ENCODE measurements at regions not wholly inside any gene's neighbourhood (a gene's known extent, or its start where the extent isn't known, plus 50 kb on each side); places are given as distances from the start of the nearest gene placed in this dataset.

- no peak for DNase-seq (ENCODE audit: low spot score)
- no peak overlapping the region for H3K14ac ChIP-seq (ENCODE audit: low read length)
- no peak overlapping the region for H2BK120ac ChIP-seq (ENCODE audit: low read depth, low read length)
- no peak overlapping the region for H3K4ac ChIP-seq (ENCODE audit: low read length)
- H3K27ac ChIP-seq (replicated peaks; ENCODE audit: low read length): no peak overlapping the region
- H2BK5ac ChIP-seq (ENCODE audit: low read length): no peak overlapping the region
- H3K4me1 ChIP-seq (ENCODE audit: control insufficient read depth in 2 of 2, insufficient read depth in 1 of 2, low read depth in 1 of 2, low read length in 2 of 2): peaks cover 4% of the 10 kb centered on the region in 2 donors
- H2BK12ac ChIP-seq (ENCODE audit: low read length): no peak overlapping the region
- H3K9me3 ChIP-seq (replicated peaks in 1 of 2; ENCODE audit: control insufficient read depth in 2 of 2, insufficient read depth in 1 of 2, low read depth in 1 of 2, low read length in 2 of 2): no peaks in the 10 kb centered on the region
- H2BK15ac ChIP-seq (ENCODE audit: low read length): no peak overlapping the region
- H3K79me1 ChIP-seq (ENCODE audit: low read depth, low read length): no peaks in the 10 kb centered on the region
- no peak overlapping the region for H3K23ac ChIP-seq (ENCODE audit: low read depth, low read length, poor library complexity)
- no peak overlapping the region for H3K9ac ChIP-seq (ENCODE audit: low read depth, low read length, poor library complexity)
- H3K27me3 ChIP-seq (ENCODE audit: control insufficient read depth in 3 of 3, insufficient read depth in 3 of 3, low read depth in 1 of 3, low read length in 3 of 3): no peaks in the 10 kb centered on the region
- no peak overlapping the region for H3K18ac ChIP-seq (ENCODE audit: low read length)
- no peak overlapping the region for H3K4me3 ChIP-seq (ENCODE audit: low read length in 2 of 2)
- no peak overlapping the region for H4K8ac ChIP-seq (ENCODE audit: low read depth, low read length)
- no peak overlapping the region for H3K4me2 ChIP-seq (ENCODE audit: insufficient read depth, low read length, poor library complexity, severe bottlenecking)
- H2AK5ac ChIP-seq (ENCODE audit: low read depth, low read length): no peak overlapping the region
- no peaks in the 10 kb centered on the region for H3K36me3 ChIP-seq (replicated peaks in 1 of 2; ENCODE audit: control insufficient read depth in 2 of 2, insufficient read depth in 2 of 2, low read length in 2 of 2)
- no CpG with 5 or more reads among the region's 1 CpG for WGBS, 2 donors (ENCODE audit: extremely low coverage in 2 of 2, insufficient read length in 2 of 2, insufficient replicate concordance in 1 of 2)
- H4K91ac ChIP-seq (ENCODE audit: low read depth, low read length, poor library complexity): no peak overlapping the region
- H2AFZ ChIP-seq (ENCODE audit: low read length): no peak overlapping the region
Observed at GRCh38 chr21:16773206-16773605, 739.6 kb upstream of the CXADR start.

GRCh38 chr21:16775076-16775475, 737.8 kb upstream of the CXADR start:
- H3K4ac ChIP-seq (ENCODE audit: low read length): no peak overlapping the region
- no peaks in the 10 kb centered on the region for H3K79me1 ChIP-seq (ENCODE audit: low read depth, low read length)
- H3K9me3 ChIP-seq (replicated peaks in 1 of 2; ENCODE audit: control insufficient read depth in 2 of 2, insufficient read depth in 1 of 2, low read depth in 1 of 2, low read length in 2 of 2): no peaks in the 10 kb centered on the region
- WGBS, 2 donors (ENCODE audit: extremely low coverage in 2 of 2, insufficient read length in 2 of 2, insufficient replicate concordance in 1 of 2): no CpG with 5 or more reads among the region's 5 CpGs
- peak overlapping the region; percentile 76 for H2AFZ ChIP-seq (ENCODE audit: low read length)
- H3K4me3 ChIP-seq (ENCODE audit: low read length in 2 of 2): no peak overlapping the region
- no peak overlapping the region for H2BK5ac ChIP-seq (ENCODE audit: low read length)
- no peak overlapping the region for H2BK12ac ChIP-seq (ENCODE audit: low read length)
- H4K91ac ChIP-seq (ENCODE audit: low read depth, low read length, poor library complexity): no peak overlapping the region
- peaks cover 4% of the 10 kb centered on the region in 2 donors for H3K4me1 ChIP-seq (ENCODE audit: control insufficient read depth in 2 of 2, insufficient read depth in 1 of 2, low read depth in 1 of 2, low read length in 2 of 2)
- no peak for DNase-seq (ENCODE audit: low spot score)
- H3K9ac ChIP-seq (ENCODE audit: low read depth, low read length, poor library complexity): no peak overlapping the region
- H3K27ac ChIP-seq (replicated peaks; ENCODE audit: low read length): no peak overlapping the region
- H3K36me3 ChIP-seq (replicated peaks in 1 of 2; ENCODE audit: control insufficient read depth in 2 of 2, insufficient read depth in 2 of 2, low read length in 2 of 2): no peaks in the 10 kb centered on the region
- H2BK120ac ChIP-seq (ENCODE audit: low read depth, low read length): no peak overlapping the region
- no peak overlapping the region for H2AK5ac ChIP-seq (ENCODE audit: low read depth, low read length)
- no peak overlapping the region for H3K4me2 ChIP-seq (ENCODE audit: insufficient read depth, low read length, poor library complexity, severe bottlenecking)
- no peaks in the 10 kb centered on the region for H3K27me3 ChIP-seq (ENCODE audit: control insufficient read depth in 3 of 3, insufficient read depth in 3 of 3, low read depth in 1 of 3, low read length in 3 of 3)
- H3K23ac ChIP-seq (ENCODE audit: low read depth, low read length, poor library complexity): no peak overlapping the region
- H3K18ac ChIP-seq (ENCODE audit: low read length): peak overlapping the region; percentile 65
- H2BK15ac ChIP-seq (ENCODE audit: low read length): no peak overlapping the region
- no peak overlapping the region for H4K8ac ChIP-seq (ENCODE audit: low read depth, low read length)
- H3K14ac ChIP-seq (ENCODE audit: low read length): peak overlapping the region; percentile 31

- H3K27me3 ChIP-seq (ENCODE audit: control insufficient read depth in 3 of 3, insufficient read depth in 3 of 3, low read depth in 1 of 3, low read length in 3 of 3): no peaks in the 10 kb centered on the region
- H3K36me3 ChIP-seq (replicated peaks in 1 of 2; ENCODE audit: control insufficient read depth in 2 of 2, insufficient read depth in 2 of 2, low read length in 2 of 2): no peaks in the 10 kb centered on the region
- no peak overlapping the region for H2BK12ac ChIP-seq (ENCODE audit: low read length)
- WGBS, 2 donors (ENCODE audit: extremely low coverage in 2 of 2, insufficient read length in 2 of 2, insufficient replicate concordance in 1 of 2): no CpG with 5 or more reads among the region's 6 CpGs
- no peak for DNase-seq (ENCODE audit: low spot score)
- H3K4ac ChIP-seq (ENCODE audit: low read length): no peak overlapping the region
- no peak overlapping the region for H4K91ac ChIP-seq (ENCODE audit: low read depth, low read length, poor library complexity)
- no peak overlapping the region for H3K4me2 ChIP-seq (ENCODE audit: insufficient read depth, low read length, poor library complexity, severe bottlenecking)
- no peak overlapping the region for H2BK5ac ChIP-seq (ENCODE audit: low read length)
- no peak overlapping the region for H4K8ac ChIP-seq (ENCODE audit: low read depth, low read length)
- H3K79me1 ChIP-seq (ENCODE audit: low read depth, low read length): no peaks in the 10 kb centered on the region
- no peaks in the 10 kb centered on the region for H3K9me3 ChIP-seq (replicated peaks in 1 of 2; ENCODE audit: control insufficient read depth in 2 of 2, insufficient read depth in 1 of 2, low read depth in 1 of 2, low read length in 2 of 2)
- H3K4me3 ChIP-seq (ENCODE audit: low read length in 2 of 2): no peak overlapping the region
- H2AK5ac ChIP-seq (ENCODE audit: low read depth, low read length): no peak overlapping the region
- H3K14ac ChIP-seq (ENCODE audit: low read length): no peak overlapping the region
- no peak overlapping the region for H3K18ac ChIP-seq (ENCODE audit: low read length)
- no peak overlapping the region for H2BK120ac ChIP-seq (ENCODE audit: low read depth, low read length)
- H3K4me1 ChIP-seq (ENCODE audit: control insufficient read depth in 2 of 2, insufficient read depth in 1 of 2, low read depth in 1 of 2, low read length in 2 of 2): peaks cover 4% of the 10 kb centered on the region in 2 donors
- H2BK15ac ChIP-seq (ENCODE audit: low read length): no peak overlapping the region
- H3K27ac ChIP-seq (replicated peaks; ENCODE audit: low read length): no peak overlapping the region
- no peak overlapping the region for H3K23ac ChIP-seq (ENCODE audit: low read depth, low read length, poor library complexity)
- H2AFZ ChIP-seq (ENCODE audit: low read length): no peak overlapping the region
- no peak overlapping the region for H3K9ac ChIP-seq (ENCODE audit: low read depth, low read length, poor library complexity)
Observed at GRCh38 chr21:16777041-16777720, 735.7 kb upstream of the CXADR start.

- no peak overlapping the region for H3K27ac ChIP-seq (replicated peaks; ENCODE audit: low read length)
- no CpG with 5 or more reads among the region's 2 CpGs for WGBS, 2 donors (ENCODE audit: extremely low coverage in 2 of 2, insufficient read length in 2 of 2, insufficient replicate concordance in 1 of 2)
- no peak overlapping the region for H2BK12ac ChIP-seq (ENCODE audit: low read length)
- H3K9ac ChIP-seq (ENCODE audit: low read depth, low read length, poor library complexity): no peak overlapping the region
- H2AFZ ChIP-seq (ENCODE audit: low read length): no peak overlapping the region
- H4K8ac ChIP-seq (ENCODE audit: low read depth, low read length): no peak overlapping the region
- H3K4me2 ChIP-seq (ENCODE audit: insufficient read depth, low read length, poor library complexity, severe bottlenecking): no peak overlapping the region
- no peak overlapping the region for H2BK15ac ChIP-seq (ENCODE audit: low read length)
- H3K27me3 ChIP-seq (ENCODE audit: control insufficient read depth in 3 of 3, insufficient read depth in 3 of 3, low read depth in 1 of 3, low read length in 3 of 3): no peaks in the 10 kb centered on the region
- H2BK120ac ChIP-seq (ENCODE audit: low read depth, low read length): no peak overlapping the region
- no peak overlapping the region for H3K23ac ChIP-seq (ENCODE audit: low read depth, low read length, poor library complexity)
- no peaks in the 10 kb centered on the region for H3K36me3 ChIP-seq (replicated peaks in 1 of 2; ENCODE audit: control insufficient read depth in 2 of 2, insufficient read depth in 2 of 2, low read length in 2 of 2)
- no peak overlapping the region for H3K14ac ChIP-seq (ENCODE audit: low read length)
- H2BK5ac ChIP-seq (ENCODE audit: low read length): no peak overlapping the region
- H3K4me3 ChIP-seq (ENCODE audit: low read length in 2 of 2): no peak overlapping the region
- peaks cover 0 to 4% of the 10 kb centered on the region in 2 donors for H3K4me1 ChIP-seq (ENCODE audit: control insufficient read depth in 2 of 2, insufficient read depth in 1 of 2, low read depth in 1 of 2, low read length in 2 of 2)
- no peak overlapping the region for H3K4ac ChIP-seq (ENCODE audit: low read length)
- H4K91ac ChIP-seq (ENCODE audit: low read depth, low read length, poor library complexity): no peak overlapping the region
- DNase-seq (ENCODE audit: low spot score): no peak
- no peak overlapping the region for H3K18ac ChIP-seq (ENCODE audit: low read length)
- H3K79me1 ChIP-seq (ENCODE audit: low read depth, low read length): no peaks in the 10 kb centered on the region
- no peak overlapping the region for H2AK5ac ChIP-seq (ENCODE audit: low read depth, low read length)
- no peaks in the 10 kb centered on the region for H3K9me3 ChIP-seq (replicated peaks in 1 of 2; ENCODE audit: control insufficient read depth in 2 of 2, insufficient read depth in 1 of 2, low read depth in 1 of 2, low read length in 2 of 2)
Observed at GRCh38 chr21:16788584-16788983, 724.3 kb upstream of the CXADR start.

Measured in neuronal stem cell (in vitro differentiated cells).